Esophagus (tissue), 2 donors: ENCODE measurements at regions not wholly inside any gene's neighbourhood (a gene's known extent, or its start where the extent isn't known, plus 50 kb on each side); places are given as distances from the start of the nearest gene placed in this dataset.

Experiments
- H3K27ac ChIP-seq, 2 donors: one replicate each; pipeline ENCODE4 v1.5.1; 2013; ENCODE audit warnings: low read depth in 2 of 2, mild to moderate bottlenecking in 2 of 2, inconsistent platforms in 1 of 2, low read length in 1 of 2, moderate library complexity in 1 of 2
- H3K27me3 ChIP-seq, 2 donors: one replicate each; pipeline ENCODE4 v1.6.1; 2013; ENCODE audit warnings: low read length in 2 of 2, control low read depth in 1 of 2, mild to moderate bottlenecking in 1 of 2; ENCODE audit not compliant: insufficient read depth in 2 of 2, control insufficient read depth in 1 of 2
- H3K36me3 ChIP-seq, 2 donors: one replicate each; pipeline ENCODE4 v1.6.1; 2013; ENCODE audit warnings: low read length in 1 of 2; ENCODE audit not compliant: control insufficient read depth in 2 of 2, insufficient read depth in 2 of 2
- H3K4me1 ChIP-seq, 2 donors: one replicate each; pipeline ENCODE4 v1.6.1; 2013; ENCODE audit warnings: low read length in 1 of 2; ENCODE audit not compliant: control insufficient read depth in 2 of 2, insufficient read depth in 2 of 2
- H3K4me3 ChIP-seq, 2 donors: one replicate each; pipeline ENCODE4 v1.5.1; 2013; ENCODE audit warnings: low read length in 2 of 2, mild to moderate bottlenecking in 2 of 2, low read depth in 1 of 2, moderate library complexity in 1 of 2
- H3K9me3 ChIP-seq, 2 donors: one replicate each; pipeline ENCODE4 v1.6.1; 2013; ENCODE audit warnings: mild to moderate bottlenecking in 2 of 2, low read depth in 1 of 2, low read length in 1 of 2, moderate library complexity in 1 of 2; ENCODE audit not compliant: control insufficient read depth in 2 of 2, insufficient read depth in 1 of 2
- WGBS, 2 donors: extraction: QIAGEN DNeasy Blood & Tissue Kit; methylation state at CpG; one replicate each; pipeline ENCODE4 v1.1.7; 2013; 5-methylcytosine and 5-hydroxymethylcytosine counted together
- donor health status: healthy with polysubstance abuse.
- donor health status: Bipolar disorder and iron deficiency.

DNA sequence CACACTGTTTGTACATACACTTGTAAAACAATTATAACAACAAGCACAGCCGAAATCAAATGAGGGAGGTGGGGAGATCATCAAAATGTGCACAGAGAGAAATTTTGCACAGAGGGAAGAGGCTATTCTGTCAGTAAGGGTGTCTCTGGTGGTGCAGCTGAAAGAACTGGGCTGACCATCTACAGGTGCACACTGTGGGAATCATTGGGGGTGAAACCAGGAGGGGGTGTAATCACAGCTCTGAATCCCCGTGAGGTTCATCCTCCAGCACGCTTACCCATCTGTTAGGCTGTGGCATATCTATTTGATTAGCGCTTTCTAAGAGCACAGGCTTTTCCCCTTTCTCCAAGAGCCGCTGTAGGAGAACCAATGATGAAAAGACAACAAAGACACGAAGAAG, 389.9 kb upstream of the CDH20 start:
- H3K27ac ChIP-seq, result no peak overlapping the region
- no peaks in the 10 kb centered on the region for H3K36me3 ChIP-seq
- no peaks in the 10 kb centered on the region for H3K27me3 ChIP-seq
- no peak overlapping the region for H3K4me3 ChIP-seq
- H3K9me3 ChIP-seq, result peaks cover 0 to 4% of the 10 kb centered on the region in 2 donors
- no peaks in the 10 kb centered on the region for H3K4me1 ChIP-seq
- 87 to 93% methylated on average over 6 of the region's 6 CpGs for WGBS, 2 donors

DNA sequence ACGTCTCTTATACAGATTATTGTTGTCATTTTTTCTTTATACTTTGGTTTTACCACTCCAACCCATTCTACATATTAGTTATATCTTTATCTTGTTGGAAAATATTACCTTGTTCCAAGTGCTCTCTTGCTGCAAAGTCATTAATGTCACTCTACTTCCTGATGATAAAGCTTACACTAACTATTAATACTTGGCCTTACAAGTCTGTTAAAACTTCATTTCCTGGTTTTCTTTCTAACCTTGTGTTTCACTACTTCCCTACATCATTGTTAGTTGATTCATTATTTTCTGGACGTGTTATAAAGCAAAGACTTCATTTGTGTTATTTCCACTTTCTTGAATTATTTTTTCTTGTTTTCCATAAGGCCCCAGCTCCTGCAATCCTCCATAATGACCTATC, 382.6 kb upstream of the CDH20 start:
- WGBS, 2 donors, result 54 to 68% methylated on average over 2 of the region's 2 CpGs

DNA sequence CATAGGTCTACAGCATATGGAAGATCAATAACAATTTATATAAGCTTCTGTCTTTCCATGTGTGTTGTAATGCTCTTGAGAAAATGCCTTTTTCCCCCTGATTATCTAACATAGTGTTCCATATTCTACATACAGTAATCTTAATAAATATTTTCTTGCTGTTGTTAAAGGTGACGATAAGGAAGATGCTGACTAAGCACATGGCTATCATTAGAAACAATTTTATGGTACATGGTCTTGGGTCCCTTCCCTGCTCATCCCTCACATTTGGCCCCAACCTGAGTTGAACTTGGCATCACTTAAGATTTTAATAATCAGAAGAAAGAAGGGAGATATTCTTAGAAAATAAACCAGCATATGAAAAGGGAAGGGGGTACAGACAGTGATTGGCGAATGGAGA, 382.1 kb upstream of the CDH20 start:
- Histone ChIP-seq H3K27ac (no peak overlapping the region), H3K36me3 (no peaks in the 10 kb centered on the region), H3K4me3 (no peak overlapping the region), H3K4me1 (no peaks in the 10 kb centered on the region), H3K9me3 (peaks cover 0 to 4% of the 10 kb centered on the region in 2 donors), H3K27me3 (no peaks in the 10 kb centered on the region)
- 89 to 92% methylated on average over 2 of the region's 2 CpGs for WGBS, 2 donors

More for the DNA sequence above, 382.6 kb upstream of the CDH20 start:
- Histone ChIP-seq H3K4me3 (no peak overlapping the region), H3K27me3 (no peaks in the 10 kb centered on the region), H3K9me3 (peaks cover 0 to 4% of the 10 kb centered on the region in 2 donors), H3K36me3 (no peaks in the 10 kb centered on the region), H3K27ac (no peak overlapping the region), H3K4me1 (no peaks in the 10 kb centered on the region)

DNA sequence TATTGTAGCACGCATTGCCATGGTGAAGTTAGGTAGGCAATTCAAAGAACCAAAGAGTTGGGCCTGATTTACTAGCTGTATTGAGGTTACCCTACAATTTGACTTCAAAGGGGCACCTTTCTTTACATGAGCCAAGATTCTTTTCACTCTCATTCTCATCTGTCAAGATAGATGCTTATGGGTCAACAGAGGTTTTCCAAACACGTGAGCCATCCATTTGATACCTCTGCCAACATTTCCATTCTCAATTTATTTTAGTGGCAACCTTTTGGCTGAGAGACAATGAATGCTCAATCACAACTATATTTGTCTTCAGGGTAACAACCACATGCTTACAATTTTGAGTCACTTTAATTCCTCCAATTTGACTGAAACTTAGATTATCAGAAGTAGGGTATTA, 370.6 kb upstream of the CDH20 start:
- no peak overlapping the region for H3K4me3 ChIP-seq
- H3K9me3 ChIP-seq, result no peaks in the 10 kb centered on the region
- H3K36me3 ChIP-seq, result no peaks in the 10 kb centered on the region
- no peak overlapping the region for H3K27ac ChIP-seq
- WGBS, 2 donors, result 28 to 47% methylated on average over 2 of the region's 2 CpGs
- no peaks in the 10 kb centered on the region for H3K27me3 ChIP-seq
- H3K4me1 ChIP-seq, result no peaks in the 10 kb centered on the region

DNA sequence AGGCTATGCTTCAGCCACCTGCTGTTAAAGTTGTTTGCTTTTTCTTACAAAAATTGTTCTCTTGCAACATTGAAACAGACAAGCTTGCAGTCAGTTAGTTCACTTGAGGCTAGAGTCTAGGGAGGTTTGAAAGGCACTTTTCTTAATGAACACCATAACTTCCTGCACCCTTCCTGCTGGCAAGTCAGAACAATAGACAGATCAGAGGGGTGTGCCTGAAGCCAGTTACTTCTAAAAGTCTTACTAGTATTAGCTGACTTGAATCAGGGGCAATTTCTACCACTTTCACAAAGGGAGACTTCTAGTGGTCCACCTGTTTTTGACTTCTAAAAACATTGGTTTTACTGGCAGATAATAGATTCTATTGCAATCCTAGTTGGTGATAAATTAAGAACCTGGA, 367.4 kb upstream of the CDH20 start:
- Histone ChIP-seq H3K4me3 (no peak overlapping the region), H3K4me1 (no peaks in the 10 kb centered on the region), H3K9me3 (no peaks in the 10 kb centered on the region), H3K27ac (no peak overlapping the region), H3K36me3 (no peaks in the 10 kb centered on the region), H3K27me3 (no peaks in the 10 kb centered on the region)

DNA sequence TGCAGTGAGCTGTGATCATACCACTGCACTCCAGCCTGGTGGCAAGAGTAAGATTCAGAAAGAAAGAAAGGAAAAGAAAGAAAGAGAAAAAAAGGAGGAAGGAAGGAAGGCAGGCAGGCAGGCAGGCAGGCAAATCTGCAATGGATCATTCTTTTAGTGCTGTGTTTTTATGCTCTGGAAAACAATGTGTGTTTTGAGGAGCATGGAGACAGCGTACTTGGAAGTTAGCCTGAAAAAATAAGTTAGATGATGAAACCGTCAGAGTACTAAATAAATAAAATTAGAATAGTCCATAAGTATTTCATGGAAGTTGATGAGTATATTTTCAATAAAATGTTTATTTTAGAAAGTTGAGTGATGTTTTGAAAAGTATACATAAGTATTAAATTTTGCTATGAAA, 366.4 kb upstream of the CDH20 start:
- no peak overlapping the region for H3K4me3 ChIP-seq
- H3K9me3 ChIP-seq, result no peaks in the 10 kb centered on the region
- WGBS, 2 donors, result 70 to 75% methylated on average over 2 of the region's 2 CpGs
- H3K27ac ChIP-seq, result no peak overlapping the region
- no peaks in the 10 kb centered on the region for H3K36me3 ChIP-seq
- no peaks in the 10 kb centered on the region for H3K4me1 ChIP-seq
- H3K27me3 ChIP-seq, result no peaks in the 10 kb centered on the region

DNA sequence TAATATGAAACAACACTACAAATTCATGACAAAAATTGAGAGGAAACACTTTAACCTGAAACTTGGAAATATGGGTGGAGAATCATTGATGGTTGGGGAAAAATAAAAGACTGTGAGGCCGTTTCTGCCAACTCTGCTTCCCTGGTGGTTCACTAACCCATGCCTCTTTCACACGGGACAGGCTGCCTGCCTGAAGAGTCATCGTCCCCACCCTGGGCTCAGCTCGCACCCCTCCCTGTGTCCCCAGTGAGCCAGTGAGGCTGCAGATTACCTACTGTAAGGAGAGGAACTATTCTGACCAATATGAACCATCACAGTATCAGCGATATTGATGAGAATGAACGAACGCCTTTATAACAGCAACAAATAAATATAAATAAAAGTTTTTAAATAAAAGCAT, 357.8 kb upstream of the CDH20 start:
- H3K4me1 ChIP-seq, result no peaks in the 10 kb centered on the region
- H3K9me3 ChIP-seq, result no peaks in the 10 kb centered on the region
- no peak overlapping the region for H3K27ac ChIP-seq
- H3K36me3 ChIP-seq, result no peaks in the 10 kb centered on the region
- H3K27me3 ChIP-seq, result no peaks in the 10 kb centered on the region
- WGBS, 2 donors, result 75 to 86% methylated on average over 7 of the region's 7 CpGs
- H3K4me3 ChIP-seq, result no peak overlapping the region

DNA sequence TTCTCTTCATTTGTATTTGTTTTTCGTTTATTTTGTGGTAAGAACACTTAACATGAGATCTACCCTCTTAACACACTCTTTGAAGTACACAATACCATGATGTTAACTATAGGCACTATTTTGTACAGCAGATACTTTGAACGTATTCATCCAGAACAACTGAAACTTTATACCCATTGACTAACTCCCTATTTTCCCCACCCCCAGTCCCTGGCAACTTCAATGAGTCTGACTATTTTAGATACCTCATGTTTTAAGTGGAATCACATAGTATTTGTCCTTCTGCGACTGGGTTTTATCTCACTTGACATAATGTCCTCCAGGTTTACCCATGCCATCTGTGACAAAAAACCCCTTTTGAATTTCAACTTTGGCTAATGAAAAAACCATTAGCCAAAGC, 356.3 kb upstream of the CDH20 start:
- Histone ChIP-seq H3K27me3 (no peaks in the 10 kb centered on the region), H3K4me3 (no peak overlapping the region), H3K9me3 (no peaks in the 10 kb centered on the region), H3K27ac (no peak overlapping the region), H3K36me3 (no peaks in the 10 kb centered on the region), H3K4me1 (no peaks in the 10 kb centered on the region)
- WGBS, 2 donors, result 83 to 86% methylated on average over 3 of the region's 3 CpGs

DNA sequence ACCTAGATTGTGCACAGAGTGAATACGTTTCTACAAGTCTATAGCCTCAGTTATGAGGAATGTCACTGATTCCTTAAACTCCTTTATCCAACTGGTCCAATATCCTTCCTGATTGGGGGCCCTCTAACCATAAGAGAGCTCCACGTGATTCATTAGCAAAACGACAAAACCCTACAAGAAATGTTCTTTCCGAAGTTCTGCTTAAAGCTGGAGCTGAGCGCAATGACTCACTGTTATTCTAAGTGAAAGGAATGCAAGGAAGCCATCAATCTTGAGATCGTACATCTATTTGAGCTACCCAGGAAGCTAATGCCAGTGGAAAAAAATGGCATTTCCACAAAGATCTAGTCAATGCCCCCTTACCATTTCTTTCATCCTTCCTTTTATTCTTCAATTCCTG, 354.9 kb upstream of the CDH20 start:
- Histone ChIP-seq H3K27ac (no peak overlapping the region), H3K9me3 (no peaks in the 10 kb centered on the region), H3K36me3 (no peaks in the 10 kb centered on the region), H3K4me1 (no peaks in the 10 kb centered on the region), H3K4me3 (no peak overlapping the region), H3K27me3 (no peaks in the 10 kb centered on the region)
- WGBS, 2 donors, result 22 to 32% methylated on average over 6 of the region's 6 CpGs

DNA sequence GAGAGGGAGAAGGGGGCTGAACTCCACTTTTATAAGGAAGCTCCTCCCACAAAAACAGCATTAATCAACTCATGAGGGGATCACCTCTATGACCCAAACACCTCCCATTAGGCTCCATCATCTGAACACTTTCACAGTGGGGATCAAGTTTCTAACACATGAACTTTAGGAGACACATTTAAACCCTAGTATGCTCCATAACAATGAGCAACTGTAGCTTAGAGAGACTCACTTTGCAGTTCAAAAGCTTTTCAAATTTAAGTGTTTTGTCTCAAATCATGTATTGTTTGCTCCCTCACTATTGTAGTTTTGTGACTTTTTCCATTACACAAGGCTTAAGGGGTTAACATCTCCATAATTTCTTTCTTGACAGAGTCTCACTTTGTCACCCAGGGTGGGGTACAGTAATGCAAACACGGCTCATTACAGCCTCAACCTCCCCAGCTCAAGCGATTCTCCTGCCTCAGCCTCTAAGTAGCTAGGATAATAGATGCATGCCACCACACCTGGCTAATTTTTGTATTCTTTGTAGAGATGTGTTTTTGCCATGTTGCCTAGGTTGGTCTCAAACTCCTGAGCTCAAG, 352.7 kb upstream of the CDH20 start:
- no peaks in the 10 kb centered on the region for H3K4me1 ChIP-seq
- 73 to 88% methylated on average over 2 of the region's 2 CpGs for WGBS, 2 donors

More for the DNA sequence above, 352.7 kb upstream of the CDH20 start:
- H3K27me3 ChIP-seq, result no peaks in the 10 kb centered on the region
- no peaks in the 10 kb centered on the region for H3K9me3 ChIP-seq
- H3K4me3 ChIP-seq, result no peak overlapping the region
- no peaks in the 10 kb centered on the region for H3K36me3 ChIP-seq
- H3K27ac ChIP-seq, result no peak overlapping the region
